H9 (cell line): ENCODE measurements at regions not wholly inside any gene's neighbourhood (a gene's known extent, or its start where the extent isn't known, plus 50 kb on each side); places are given as distances from the start of the nearest gene placed in this dataset.

ENCODE experiments used
- DNase-seq: peaks from one replicate; pipeline ENCODE4 v3.0.0-alpha.2; 2017
- H2AFZ ChIP-seq: one replicate; pipeline ENCODE4 v1.6.1; 2013; ENCODE audit warnings: mild to moderate bottlenecking, low read length, control low read depth, moderate library complexity
- H2AK5ac ChIP-seq: 2 replicates; pipeline ENCODE4 v1.6.1; 2013; ENCODE audit warnings: low read length, control low read depth, mixed read lengths; ENCODE audit not compliant: insufficient read length
- H2BK120ac ChIP-seq: one replicate; pipeline ENCODE4 v1.6.1; 2013; ENCODE audit warnings: low read depth, mild to moderate bottlenecking, low read length, control low read depth, inconsistent platforms; ENCODE audit not compliant: poor library complexity, severe bottlenecking
- H2BK12ac ChIP-seq: 2 replicates; pipeline ENCODE4 v1.6.1; 2013; ENCODE audit warnings: low read length, control low read depth, mixed read lengths, low read depth; ENCODE audit not compliant: insufficient read length
- H2BK15ac ChIP-seq: 2 replicates; pipeline ENCODE4 v1.6.1; 2013; ENCODE audit warnings: low read depth, low read length, control low read depth
- H2BK20ac ChIP-seq: one replicate; pipeline ENCODE4 v1.6.1; 2013; ENCODE audit warnings: low read depth, mild to moderate bottlenecking, low read length, control low read depth, inconsistent platforms; ENCODE audit not compliant: poor library complexity, severe bottlenecking
- H2BK5ac ChIP-seq: 2 replicates; pipeline ENCODE4 v1.6.1; 2013; ENCODE audit warnings: low read length, control low read depth, mixed read lengths; ENCODE audit not compliant: insufficient read length
- H3K14ac ChIP-seq: 2 replicates; pipeline ENCODE4 v1.6.1; 2013; ENCODE audit warnings: low read length, control low read depth; ENCODE audit not compliant: insufficient read depth
- H3K18ac ChIP-seq: 2 replicates; pipeline ENCODE4 v1.6.1; 2013; ENCODE audit warnings: low read depth, mild to moderate bottlenecking, mixed read lengths, low read length, control low read depth; ENCODE audit not compliant: insufficient read length
- H3K23ac ChIP-seq: 2 replicates; pipeline ENCODE4 v1.6.1; 2013; ENCODE audit warnings: low read length, control low read depth, mixed read lengths, low read depth; ENCODE audit not compliant: insufficient read length
- H3K23me2 ChIP-seq: 2 replicates; pipeline ENCODE4 v1.6.1; 2013; ENCODE audit warnings: low read depth, mild to moderate bottlenecking, mixed read lengths, low read length, control low read depth; ENCODE audit not compliant: insufficient read length, poor library complexity, severe bottlenecking
- H3K27ac ChIP-seq: 2 replicates; pipeline ENCODE4 v1.5.1; 2013; ENCODE audit warnings: low read length, control low read depth, mixed read lengths, low read depth; ENCODE audit not compliant: insufficient read length
- H3K27me3 ChIP-seq: 2 replicates; pipeline ENCODE4 v1.6.1; 2013; ENCODE audit warnings: low read length, control low read depth, inconsistent platforms; ENCODE audit not compliant: insufficient read depth
- H3K4ac ChIP-seq: 2 replicates; pipeline ENCODE4 v1.6.1; 2013; ENCODE audit warnings: low read depth, mild to moderate bottlenecking, control low read depth, inconsistent platforms, low read length, moderate library complexity
- H3K4me1 ChIP-seq: 2 replicates; pipeline ENCODE4 v1.6.1; 2013; ENCODE audit warnings: low read length, control low read depth, inconsistent platforms; ENCODE audit not compliant: insufficient read depth
- H3K4me2 ChIP-seq: 2 replicates; pipeline ENCODE4 v1.6.1; 2013; ENCODE audit warnings: low read length, control low read depth, mixed read lengths; ENCODE audit not compliant: insufficient read length, insufficient read depth
- H3K56ac ChIP-seq: 2 replicates; pipeline ENCODE4 v1.6.1; 2013; ENCODE audit warnings: low read depth, mild to moderate bottlenecking, mixed read lengths, low read length, control low read depth; ENCODE audit not compliant: insufficient read length
- H3K79me1 ChIP-seq: 2 replicates; pipeline ENCODE4 v1.6.1; 2013; ENCODE audit warnings: low read depth, mild to moderate bottlenecking, moderate library complexity, low read length, control low read depth, inconsistent platforms; ENCODE audit not compliant: insufficient read depth, poor library complexity, severe bottlenecking
- H3K79me2 ChIP-seq: 2 replicates; pipeline ENCODE4 v1.6.1; 2013; ENCODE audit warnings: low read length, control low read depth, inconsistent platforms; ENCODE audit not compliant: insufficient read depth
- H3K9ac ChIP-seq: 2 replicates; pipeline ENCODE4 v1.6.1; 2013; ENCODE audit warnings: low read length, control low read depth, mixed read lengths; ENCODE audit not compliant: insufficient read length; ENCODE audit errors: extremely low read depth
- H3K9me3 ChIP-seq: one replicate; pipeline ENCODE4 v1.6.1; 2013; ENCODE audit warnings: low read depth, low read length, inconsistent platforms; ENCODE audit not compliant: control insufficient read depth
- H3T11ph ChIP-seq: one replicate; pipeline ENCODE4 v1.6.1; 2013; ENCODE audit warnings: mild to moderate bottlenecking, low read length, control low read depth, inconsistent platforms
- H4K20me1 ChIP-seq: one replicate; pipeline ENCODE4 v1.6.1; 2013; ENCODE audit not compliant: control insufficient read depth, insufficient read length, insufficient read depth
- H4K5ac ChIP-seq: 2 replicates; pipeline ENCODE4 v1.6.1; 2013; ENCODE audit warnings: low read depth, mild to moderate bottlenecking, mixed read lengths, low read length, control low read depth; ENCODE audit not compliant: insufficient read length
- H4K8ac ChIP-seq: replicated peaks from 2 replicates; pipeline ENCODE4 v1.6.1; 2013; ENCODE audit warnings: low read length, control low read depth, mixed read lengths, low read depth; ENCODE audit not compliant: insufficient read length
- H4K91ac ChIP-seq: 2 replicates; pipeline ENCODE4 v1.6.1; 2013; ENCODE audit warnings: low read depth, mild to moderate bottlenecking, moderate library complexity, mixed read lengths, low read length, control low read depth; ENCODE audit not compliant: insufficient read length
- H3K27ac Mint-ChIP-seq, 3 experiments: 2 replicates in 2 of 3; 3 replicates in 1 of 3; pipeline ENCODE4 v1.8.0; 2020 to 2021; ENCODE audit warnings: mixed read lengths in 3 of 3, mild to moderate bottlenecking in 1 of 3, moderate library complexity in 1 of 3
- H3K27me3 Mint-ChIP-seq: 2 replicates; pipeline ENCODE4 v1.8.0; 2021; ENCODE audit warnings: low read depth, mild to moderate bottlenecking, moderate library complexity, mixed read lengths
- H3K36me3 Mint-ChIP-seq, 3 experiments: 2 replicates in 2 of 3; 3 replicates in 1 of 3; pipeline ENCODE4 v1.8.0; 2020 to 2021; ENCODE audit warnings: low read depth in 3 of 3, mixed read lengths in 3 of 3; ENCODE audit not compliant: insufficient read depth in 1 of 3
- H3K4me1 Mint-ChIP-seq, 2 experiments: 2 replicates each; pipeline ENCODE4 v1.8.0; 2020; ENCODE audit warnings: mixed read lengths in 2 of 2
- H3K4me3 Mint-ChIP-seq, 2 experiments: 2 replicates in 1 of 2; 3 replicates in 1 of 2; pipeline ENCODE4 v1.8.0; 2020 to 2021; ENCODE audit warnings: mild to moderate bottlenecking in 2 of 2, mixed read lengths in 2 of 2, moderate library complexity in 1 of 2
- H3K9me3 Mint-ChIP-seq, 2 experiments: 2 replicates in 1 of 2; 3 replicates in 1 of 2; pipeline ENCODE4 v1.8.0; 2020; ENCODE audit warnings: mild to moderate bottlenecking in 2 of 2, mixed read lengths in 2 of 2, moderate library complexity in 1 of 2
- CTCF ChIP-seq: fragments of 200-600 bp; sonication (generic); conservative IDR thresholded peaks from 3 replicates; pipeline ENCODE4 v1.8.0; 2021; ENCODE audit warnings: antibody characterized with exemption, mild to moderate bottlenecking
- WGBS: extraction: QIAGEN DNeasy Blood & Tissue Kit; methylation state at CpG from one replicate; pipeline ENCODE4 v1.1.7; 2013; ENCODE audit warnings: missing lambda C conversion rate, low lambda C conversion rate, mixed read lengths; ENCODE audit not compliant: insufficient read length; ENCODE audit errors: extremely low coverage; 5-methylcytosine and 5-hydroxymethylcytosine counted together

- H3K4me1 ChIP-seq: no peaks in the 10 kb centered on the region; the same call in 1 of the 2 replicates
- no peak overlapping the region for H2AK5ac ChIP-seq
- no peak overlapping the region for H3K27ac ChIP-seq
- H3K23me2 ChIP-seq: no peaks in the 10 kb centered on the region
- H3K79me2 ChIP-seq: no peaks in the 10 kb centered on the region
- no peaks in the 10 kb centered on the region for H3K27me3 ChIP-seq
- H2BK120ac ChIP-seq: no peak overlapping the region
- no peak overlapping the region for H3K4ac ChIP-seq
- 100% methylated on average over 6 of the region's 19 CpGs for WGBS
- H3K23ac ChIP-seq: no peak overlapping the region
- no peak overlapping the region for H4K8ac ChIP-seq
- no peak overlapping the region for H2BK20ac ChIP-seq
- H3K9ac ChIP-seq: no peak overlapping the region
- DNase-seq: no peak
- no peak overlapping the region for H4K91ac ChIP-seq
- H3K14ac ChIP-seq: no peak overlapping the region; the same call in 1 of the 2 replicates
- no peak overlapping the region for H3T11ph ChIP-seq
- H3K4me2 ChIP-seq: no peak overlapping the region
- H3K27me3 Mint-ChIP-seq: peaks cover 4% of the 10 kb centered on the region; the same call in 1 of the 2 replicates
- no peaks in the 10 kb centered on the region for H3K79me1 ChIP-seq
- no peak overlapping the region for H2AFZ ChIP-seq
- no peak overlapping the region for H3K56ac ChIP-seq
- no peaks in the 10 kb centered on the region for H3K36me3 Mint-ChIP-seq
- peaks cover 0 to 6% of the 10 kb centered on the region in 2 experiments; a peak in 3 of 4 replicates for H3K4me1 Mint-ChIP-seq
- no peak overlapping the region for H3K18ac ChIP-seq
- H2BK15ac ChIP-seq: no peak overlapping the region
- no peaks in the 10 kb centered on the region for H3K9me3 Mint-ChIP-seq
- H2BK12ac ChIP-seq: no peak overlapping the region
- no peaks in the 10 kb centered on the region for H4K20me1 ChIP-seq
- H3K27ac Mint-ChIP-seq: no peak overlapping the region
- H3K4me3 Mint-ChIP-seq: no peak overlapping the region
- no peaks in the 10 kb centered on the region for H3K9me3 ChIP-seq
- no peak overlapping the region for H2BK5ac ChIP-seq
- H4K5ac ChIP-seq: no peak overlapping the region
- TF ChIP-seq CTCF: no peak
Measured at GRCh38 chr6:4559281-4559875, 216.8 kb upstream of the CDYL start.
